Activated naive CD8-positive, alpha-beta T cell treated with anti-CD3 and anti-CD28 coated beads, Interleukin-2, amount 50 U/mL, for 24 hours (primary cell): ENCODE measurements at regions not wholly inside any gene's neighbourhood (a gene's known extent, or its start where the extent isn't known, plus 50 kb on each side); places are given as distances from the start of the nearest gene placed in this dataset.

Experiments
- ATAC-seq: fragments of 150-1000 bp; cut with Tn5 transposase; one replicate; pipeline ENCODE4 v1.10.0; 2021
- DNase-seq: peaks from one replicate; pipeline ENCODE4 v3.0.0; 2021
- H3K27ac Mint-ChIP-seq: one replicate; pipeline ENCODE4 v1.8.0; 2021; ENCODE audit warnings: mild to moderate bottlenecking, mixed read lengths
- H3K27me3 Mint-ChIP-seq: one replicate; pipeline ENCODE4 v1.8.0; 2021; ENCODE audit warnings: mixed read lengths
- H3K36me3 Mint-ChIP-seq: one replicate; pipeline ENCODE4 v1.8.0; 2021; ENCODE audit warnings: low read depth, mixed read lengths
- H3K4me1 Mint-ChIP-seq: one replicate; pipeline ENCODE4 v1.8.0; 2021; ENCODE audit warnings: mixed read lengths
- H3K4me3 Mint-ChIP-seq: one replicate; pipeline ENCODE4 v1.8.0; 2021; ENCODE audit warnings: mild to moderate bottlenecking, moderate library complexity, mixed read lengths
- H3K9me3 Mint-ChIP-seq: one replicate; pipeline ENCODE4 v1.8.0; 2021; ENCODE audit warnings: mixed read lengths

DNA sequence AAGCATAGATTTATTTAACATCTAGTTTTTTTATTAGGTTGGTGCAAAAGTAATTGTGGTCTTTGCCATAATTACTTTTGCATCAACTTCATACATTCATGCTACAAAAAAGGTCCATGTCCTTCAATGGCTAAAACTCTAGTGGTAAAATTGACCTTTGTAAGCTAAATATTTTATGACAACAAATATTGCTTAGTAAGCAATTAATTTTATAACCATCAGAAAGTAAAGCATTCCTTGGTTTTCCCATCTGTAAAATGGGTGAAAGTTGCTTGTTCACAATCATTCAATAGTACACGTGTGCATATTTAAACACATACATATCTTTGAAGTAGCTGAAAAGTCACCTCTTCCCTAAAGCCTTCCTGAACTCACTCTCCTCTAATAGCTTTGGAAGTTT is 789.6 kb downstream of the CDH8 start:
- Mint-ChIP-seq H3K4me3 (no peak overlapping the region), H3K27me3 (no peaks in the 10 kb centered on the region), H3K27ac (no peak overlapping the region), H3K9me3 (peaks cover 18% of the 10 kb centered on the region), H3K4me1 (no peaks in the 10 kb centered on the region), H3K36me3 (no peaks in the 10 kb centered on the region)
- DNase-seq (no peak), ATAC-seq (no peak)

DNA sequence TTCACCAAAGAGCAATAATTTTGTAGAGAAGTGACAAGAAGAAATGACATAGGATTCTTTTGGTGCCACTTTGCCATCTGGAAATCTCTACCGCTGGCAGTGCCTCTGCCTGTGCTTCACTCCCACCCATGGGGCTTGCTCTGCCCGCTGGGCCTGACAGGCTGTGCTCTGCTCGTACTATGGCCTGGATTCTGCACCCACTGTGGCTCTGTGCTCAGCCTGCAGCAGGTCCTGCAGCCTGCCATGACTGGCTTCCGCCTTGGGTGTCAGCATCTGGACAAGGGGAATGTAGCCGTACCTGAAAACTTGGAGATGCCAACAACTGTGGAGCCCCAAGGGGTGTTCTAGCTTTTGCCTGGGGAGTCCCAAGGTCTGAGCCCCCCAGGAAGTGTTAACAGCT is 792.3 kb downstream of the CDH8 start:
- Mint-ChIP-seq H3K36me3 (no peaks in the 10 kb centered on the region), H3K4me1 (no peaks in the 10 kb centered on the region), H3K27me3 (no peaks in the 10 kb centered on the region), H3K27ac (no peak overlapping the region), H3K9me3 (peaks cover 15% of the 10 kb centered on the region), H3K4me3 (no peak overlapping the region)
- ATAC-seq (no peak), DNase-seq (no peak)

DNA sequence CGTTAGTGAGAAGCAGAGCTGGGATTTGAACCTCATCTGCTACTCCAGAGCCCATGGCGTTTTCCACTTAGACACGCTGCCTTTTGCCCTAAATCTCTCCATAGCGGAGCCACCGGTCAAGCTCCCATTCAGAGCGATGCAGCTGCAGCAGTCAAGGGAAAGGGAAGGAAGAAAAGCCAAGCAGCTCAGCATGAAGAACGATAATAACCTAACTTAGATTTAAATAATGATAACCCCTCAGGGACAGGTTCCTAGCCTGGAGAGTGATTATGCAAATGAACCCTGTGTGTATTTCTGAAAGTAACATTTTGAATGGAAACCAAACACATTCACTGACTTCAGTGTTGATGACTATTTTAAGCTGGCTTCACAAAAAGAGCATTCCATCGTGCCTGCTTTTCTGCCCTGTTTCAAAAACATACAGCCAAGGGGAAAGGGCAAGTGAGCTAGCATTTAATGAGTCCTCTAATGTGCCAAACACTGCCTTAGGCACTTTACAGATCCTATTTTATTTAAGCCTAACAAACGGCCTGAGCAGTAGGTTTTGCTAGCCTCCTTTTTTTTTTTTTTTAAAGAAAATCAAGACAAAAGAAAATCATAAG is 798.3 kb downstream of the CDH8 start:
- no peak for ATAC-seq

DNA sequence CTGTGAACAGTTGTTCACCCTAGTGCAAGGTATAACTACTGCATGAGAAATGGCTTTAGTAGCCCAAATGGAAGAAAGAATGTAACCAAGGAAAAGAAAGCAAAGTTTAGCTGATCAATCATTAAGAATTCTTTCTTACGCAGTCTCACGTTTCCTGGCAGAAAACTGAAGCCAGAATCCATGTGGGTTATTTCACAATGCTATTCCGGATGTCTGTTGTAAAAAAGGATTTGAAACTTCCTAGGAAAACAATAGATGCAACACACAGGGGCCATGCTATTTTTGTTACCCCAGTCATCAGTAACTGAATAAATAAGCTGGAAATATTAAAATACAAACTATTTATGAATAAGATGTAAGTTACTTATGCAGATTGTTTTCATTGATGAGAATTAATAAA is 802.5 kb downstream of the CDH8 start:
- ATAC-seq (no peak), DNase-seq (no peak)
- Mint-ChIP-seq H3K27ac (no peak overlapping the region), H3K27me3 (no peaks in the 10 kb centered on the region), H3K36me3 (no peaks in the 10 kb centered on the region), H3K4me1 (no peaks in the 10 kb centered on the region), H3K4me3 (no peak overlapping the region), H3K9me3 (peaks cover 8% of the 10 kb centered on the region)

More for the DNA sequence above, 798.3 kb downstream of the CDH8 start:
- no peak overlapping the region for H3K27ac Mint-ChIP-seq
- no peaks in the 10 kb centered on the region for H3K4me1 Mint-ChIP-seq
- no peaks in the 10 kb centered on the region for H3K27me3 Mint-ChIP-seq
- no peak overlapping the region for H3K4me3 Mint-ChIP-seq
- DNase-seq, result no peak
- peaks cover 12% of the 10 kb centered on the region for H3K9me3 Mint-ChIP-seq
- H3K36me3 Mint-ChIP-seq, result no peaks in the 10 kb centered on the region

DNA sequence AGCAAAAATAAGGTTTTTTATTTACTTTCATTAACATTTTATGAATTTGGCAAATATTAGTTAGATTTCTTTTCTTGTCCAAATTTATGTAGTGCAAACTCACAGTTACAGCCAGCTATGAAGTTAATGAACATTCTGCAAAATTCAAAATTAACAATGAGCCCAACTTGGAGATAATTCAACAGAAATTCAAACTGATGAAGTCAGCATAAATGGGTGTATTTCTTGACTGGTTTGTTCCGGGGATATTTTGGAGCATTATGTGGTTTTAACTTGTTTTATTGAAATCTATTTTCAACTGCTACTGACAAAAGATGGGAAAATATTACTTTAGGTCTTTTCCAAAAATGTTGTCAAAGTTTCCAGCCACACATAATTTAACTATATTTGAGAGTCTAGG is 807.9 kb downstream of the CDH8 start:
- H3K36me3 Mint-ChIP-seq, result no peaks in the 10 kb centered on the region
- H3K4me1 Mint-ChIP-seq, result no peaks in the 10 kb centered on the region
- no peaks in the 10 kb centered on the region for H3K9me3 Mint-ChIP-seq
- H3K4me3 Mint-ChIP-seq, result no peak overlapping the region
- no peak for ATAC-seq
- H3K27ac Mint-ChIP-seq, result no peak overlapping the region
- no peaks in the 10 kb centered on the region for H3K27me3 Mint-ChIP-seq
- no peak for DNase-seq

DNA sequence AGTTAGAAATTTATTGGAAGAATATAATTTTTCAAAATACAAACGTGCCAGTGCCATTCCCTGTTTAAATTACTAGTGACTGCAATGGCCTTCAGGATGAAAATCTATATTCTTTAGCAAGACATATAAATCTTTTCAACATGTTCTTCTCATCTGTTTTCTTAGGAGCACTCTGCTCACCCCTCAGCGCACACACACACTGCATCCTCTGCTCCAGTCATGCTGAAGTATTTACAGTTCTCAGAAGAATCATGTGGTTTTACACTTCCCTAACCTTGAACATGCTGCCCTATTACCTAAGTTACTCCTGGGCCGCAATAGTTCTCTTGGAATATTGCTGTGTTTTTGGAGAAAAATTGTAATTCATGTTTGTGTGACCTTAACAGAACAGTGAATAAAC is 820.6 kb downstream of the CDH8 start:
- DNase-seq (no peak), ATAC-seq (no peak)
- H3K27me3 Mint-ChIP-seq, result no peaks in the 10 kb centered on the region
- H3K4me1 Mint-ChIP-seq, result no peaks in the 10 kb centered on the region
- no peaks in the 10 kb centered on the region for H3K36me3 Mint-ChIP-seq
- no peak overlapping the region for H3K4me3 Mint-ChIP-seq
- H3K9me3 Mint-ChIP-seq, result peaks cover 10% of the 10 kb centered on the region
- no peak overlapping the region for H3K27ac Mint-ChIP-seq

DNA sequence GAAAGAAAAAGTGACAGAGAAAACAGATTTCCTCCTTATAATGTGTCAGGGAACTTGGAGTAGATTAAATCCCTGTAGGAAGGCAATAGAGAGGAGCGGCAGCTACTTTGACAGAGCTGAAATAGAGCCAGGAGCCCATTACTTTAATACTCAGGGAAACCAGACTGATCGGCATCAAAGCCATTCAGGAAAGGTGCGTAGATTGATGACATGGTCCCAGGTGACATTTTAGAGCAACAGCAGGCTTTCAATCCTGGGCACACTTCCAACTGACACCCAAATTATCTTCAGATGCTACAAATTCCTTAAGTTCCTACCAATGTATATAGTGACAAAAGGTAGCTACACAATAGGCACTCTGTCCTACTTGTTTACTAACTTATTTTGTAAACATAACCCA is 821.5 kb downstream of the CDH8 start:
- Mint-ChIP-seq H3K27me3 (no peaks in the 10 kb centered on the region), H3K4me3 (no peak overlapping the region), H3K9me3 (peaks cover 10% of the 10 kb centered on the region), H3K36me3 (no peaks in the 10 kb centered on the region), H3K4me1 (no peaks in the 10 kb centered on the region), H3K27ac (no peak overlapping the region)
- DNase-seq, result no peak
- ATAC-seq, result no peak

DNA sequence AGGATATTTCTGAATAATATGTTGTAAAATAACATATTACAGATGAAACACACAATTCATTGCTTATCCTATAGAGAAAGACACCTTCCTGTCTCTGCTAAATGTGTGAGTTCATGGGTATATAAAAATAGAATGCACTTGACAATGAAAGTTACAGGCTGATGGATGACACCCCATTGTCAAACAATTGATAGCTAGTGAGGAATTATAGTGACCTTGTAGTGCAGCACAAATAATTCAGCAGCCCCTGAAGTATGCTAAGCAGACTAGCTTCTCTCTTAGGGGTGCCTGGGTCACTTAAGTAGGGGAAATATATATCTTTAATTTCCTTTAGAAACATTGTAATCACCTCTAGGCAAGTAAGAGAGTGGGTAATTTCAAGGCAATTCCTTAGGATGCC is 826.2 kb downstream of the CDH8 start:
- Mint-ChIP-seq H3K4me1 (no peaks in the 10 kb centered on the region), H3K36me3 (no peaks in the 10 kb centered on the region), H3K9me3 (peaks cover 24% of the 10 kb centered on the region), H3K27me3 (no peaks in the 10 kb centered on the region), H3K4me3 (no peak overlapping the region), H3K27ac (no peak overlapping the region)
- DNase-seq (no peak), ATAC-seq (no peak)

DNA sequence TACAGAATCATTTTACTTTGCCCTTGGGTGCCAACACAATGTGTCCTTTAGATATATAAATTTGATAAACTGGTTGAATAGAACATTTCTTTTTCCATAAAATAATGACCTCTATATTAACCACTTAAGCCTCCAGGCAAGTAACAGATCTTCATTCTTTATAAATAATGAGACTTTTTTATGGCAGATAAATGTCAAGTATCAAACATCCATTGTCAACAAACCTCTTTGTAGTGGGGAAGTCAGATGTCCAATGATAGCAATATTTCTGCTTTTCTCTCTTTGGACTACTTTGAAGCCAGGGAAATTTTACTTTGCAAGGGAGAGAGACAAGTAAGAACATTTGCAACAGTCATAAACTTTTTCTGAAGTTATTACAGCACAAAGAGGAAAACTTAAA is 841.2 kb downstream of the CDH8 start:
- Mint-ChIP-seq H3K9me3 (peaks cover 15% of the 10 kb centered on the region), H3K27ac (no peak overlapping the region), H3K36me3 (no peaks in the 10 kb centered on the region), H3K27me3 (no peaks in the 10 kb centered on the region), H3K4me1 (no peaks in the 10 kb centered on the region), H3K4me3 (no peak overlapping the region)
- no peak for DNase-seq
- ATAC-seq, result no peak

DNA sequence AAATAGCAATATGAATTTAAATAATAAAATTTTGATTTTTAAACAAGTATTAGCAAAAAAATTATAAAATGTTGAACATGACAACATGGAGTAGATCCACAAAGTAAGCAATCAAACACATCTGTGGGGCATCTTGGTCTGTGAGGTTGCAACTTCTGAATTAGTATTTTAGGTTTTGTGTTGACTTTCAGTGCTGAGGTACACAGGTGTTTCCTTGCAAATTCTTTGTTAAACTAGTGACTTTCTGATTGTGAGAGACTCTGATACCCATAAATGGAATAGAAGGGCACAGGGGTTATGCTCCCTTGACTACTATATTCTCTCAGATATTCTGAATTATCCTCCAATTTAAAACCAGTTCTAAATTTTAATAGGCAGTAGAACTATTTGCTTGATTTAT is 841.7 kb downstream of the CDH8 start:
- H3K27me3 Mint-ChIP-seq, result no peaks in the 10 kb centered on the region
- no peaks in the 10 kb centered on the region for H3K36me3 Mint-ChIP-seq
- no peak overlapping the region for H3K4me3 Mint-ChIP-seq
- DNase-seq (no peak), ATAC-seq (no peak)
- H3K4me1 Mint-ChIP-seq, result no peaks in the 10 kb centered on the region
- H3K9me3 Mint-ChIP-seq, result peaks cover 15% of the 10 kb centered on the region
- H3K27ac Mint-ChIP-seq, result no peak overlapping the region

DNA sequence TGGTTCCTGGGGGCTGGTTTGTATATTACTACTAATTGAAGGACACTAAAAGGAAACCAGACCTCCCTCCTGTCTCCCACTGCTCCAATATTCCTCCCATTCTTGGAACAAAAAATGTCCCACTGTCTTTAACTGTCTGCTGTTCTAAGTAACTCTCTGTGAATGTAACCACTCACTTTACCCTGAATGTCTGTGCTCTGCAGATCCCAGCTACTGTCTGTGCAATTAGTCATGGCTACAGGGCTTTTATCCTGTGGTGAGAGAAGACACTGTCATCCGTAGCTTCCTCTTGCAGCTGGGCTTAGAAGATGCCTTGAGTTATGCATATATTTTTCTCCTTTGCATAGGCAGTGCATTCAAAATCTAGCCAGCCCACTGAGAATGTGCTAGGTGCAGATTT is 853.8 kb downstream of the CDH8 start:
- Mint-ChIP-seq H3K4me1 (no peaks in the 10 kb centered on the region), H3K4me3 (no peak overlapping the region), H3K36me3 (no peaks in the 10 kb centered on the region), H3K27ac (no peak overlapping the region), H3K27me3 (no peaks in the 10 kb centered on the region), H3K9me3 (peaks cover 18% of the 10 kb centered on the region)
- DNase-seq, result no peak
- ATAC-seq, result no peak

DNA sequence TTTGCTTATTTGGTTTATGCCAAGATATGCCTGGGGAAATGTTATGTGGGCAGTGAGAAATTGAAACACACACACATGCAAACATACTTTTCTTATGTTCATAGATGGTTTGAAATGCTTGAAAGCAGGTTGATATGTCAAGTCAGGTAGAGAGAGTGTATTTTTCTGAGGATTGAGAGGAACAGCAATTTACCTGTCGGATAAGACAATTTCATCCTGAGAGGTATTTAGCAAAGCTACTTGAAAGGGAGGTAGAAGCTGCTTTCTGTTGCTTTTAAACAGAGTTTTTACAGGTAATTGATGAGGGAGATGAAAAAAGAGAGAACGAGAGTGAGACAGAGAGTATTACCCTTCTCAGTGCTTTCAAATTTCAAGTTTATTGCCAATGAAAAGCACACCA is 854.3 kb downstream of the CDH8 start:
- ATAC-seq, result no peak
- H3K27ac Mint-ChIP-seq, result no peak overlapping the region
- peaks cover 22% of the 10 kb centered on the region for H3K9me3 Mint-ChIP-seq
- H3K36me3 Mint-ChIP-seq, result no peaks in the 10 kb centered on the region
- no peak overlapping the region for H3K4me3 Mint-ChIP-seq
- no peaks in the 10 kb centered on the region for H3K4me1 Mint-ChIP-seq
- no peak for DNase-seq
- no peaks in the 10 kb centered on the region for H3K27me3 Mint-ChIP-seq

DNA sequence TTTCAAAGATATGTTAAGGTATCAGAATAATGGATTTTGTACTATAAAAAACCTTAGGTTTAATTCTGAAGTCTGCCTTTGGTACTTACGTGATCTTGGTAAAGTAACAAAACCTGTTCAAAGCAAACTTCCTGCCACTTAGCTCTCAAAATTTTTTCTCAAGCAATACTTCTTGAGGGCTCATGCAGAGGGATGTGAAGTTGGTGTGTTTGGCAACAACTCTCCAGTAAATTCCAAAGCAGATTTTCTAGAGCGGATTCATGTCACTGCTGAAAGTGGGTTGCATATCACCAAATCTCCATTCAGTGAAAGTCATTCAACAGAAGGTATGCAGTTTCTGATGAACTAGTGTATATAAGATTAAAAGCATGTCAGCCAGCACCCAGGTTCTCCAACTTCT is 856.7 kb downstream of the CDH8 start:
- DNase-seq (no peak), ATAC-seq (no peak)
- no peak overlapping the region for H3K27ac Mint-ChIP-seq
- no peak overlapping the region for H3K4me3 Mint-ChIP-seq
- no peaks in the 10 kb centered on the region for H3K36me3 Mint-ChIP-seq
- peaks cover 35% of the 10 kb centered on the region for H3K9me3 Mint-ChIP-seq
- H3K27me3 Mint-ChIP-seq, result no peaks in the 10 kb centered on the region
- no peaks in the 10 kb centered on the region for H3K4me1 Mint-ChIP-seq

DNA sequence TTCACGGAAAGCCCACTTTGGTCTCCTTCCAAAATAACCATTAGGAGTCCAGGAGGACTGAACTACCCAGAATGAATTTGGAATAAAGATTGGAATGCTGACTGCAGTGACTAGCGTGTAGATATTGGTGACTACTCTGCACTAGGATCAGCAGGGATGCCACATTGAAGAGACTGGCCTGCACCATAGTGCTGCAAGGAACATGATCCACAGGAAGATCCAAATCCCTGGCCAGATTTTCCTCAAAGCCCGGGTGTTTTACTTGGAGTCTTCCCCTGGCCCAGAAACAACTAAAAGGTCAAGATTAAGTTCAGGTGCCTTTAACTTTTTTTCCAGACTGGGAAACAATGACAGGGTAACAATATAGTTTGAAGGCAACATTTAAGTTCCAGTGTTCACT is 870.4 kb downstream of the CDH8 start:
- no peaks in the 10 kb centered on the region for H3K27me3 Mint-ChIP-seq
- peaks cover 23% of the 10 kb centered on the region for H3K9me3 Mint-ChIP-seq
- ATAC-seq, result no peak
- H3K36me3 Mint-ChIP-seq, result no peaks in the 10 kb centered on the region
- H3K27ac Mint-ChIP-seq, result no peak overlapping the region
- no peak for DNase-seq
- no peak overlapping the region for H3K4me3 Mint-ChIP-seq
- no peaks in the 10 kb centered on the region for H3K4me1 Mint-ChIP-seq

DNA sequence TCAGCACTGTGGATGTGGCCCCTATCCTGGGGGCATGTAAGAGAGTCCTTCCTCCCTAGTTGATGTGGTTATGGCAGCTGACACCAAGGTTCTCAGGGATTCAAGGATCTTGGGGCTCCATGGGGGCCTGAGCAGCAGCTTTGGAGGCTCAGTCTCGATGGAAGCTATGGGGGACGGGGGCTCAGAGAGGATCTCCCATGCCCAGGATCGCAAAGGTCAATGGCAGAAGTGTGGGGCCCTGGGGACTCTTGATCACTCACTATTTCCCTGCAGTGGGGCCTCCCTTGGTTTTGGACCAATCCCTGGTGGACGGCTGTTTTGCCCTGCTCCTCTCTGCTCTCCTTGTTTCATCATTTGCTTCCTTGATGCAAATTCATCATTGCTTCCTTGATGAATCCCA is 885.9 kb downstream of the CDH8 start:
- ATAC-seq (no peak), DNase-seq (no peak)
- no peaks in the 10 kb centered on the region for H3K4me1 Mint-ChIP-seq
- H3K4me3 Mint-ChIP-seq, result no peak overlapping the region
- no peaks in the 10 kb centered on the region for H3K36me3 Mint-ChIP-seq
- H3K27ac Mint-ChIP-seq, result no peak overlapping the region
- H3K27me3 Mint-ChIP-seq, result no peaks in the 10 kb centered on the region
- peaks cover 21% of the 10 kb centered on the region for H3K9me3 Mint-ChIP-seq

DNA sequence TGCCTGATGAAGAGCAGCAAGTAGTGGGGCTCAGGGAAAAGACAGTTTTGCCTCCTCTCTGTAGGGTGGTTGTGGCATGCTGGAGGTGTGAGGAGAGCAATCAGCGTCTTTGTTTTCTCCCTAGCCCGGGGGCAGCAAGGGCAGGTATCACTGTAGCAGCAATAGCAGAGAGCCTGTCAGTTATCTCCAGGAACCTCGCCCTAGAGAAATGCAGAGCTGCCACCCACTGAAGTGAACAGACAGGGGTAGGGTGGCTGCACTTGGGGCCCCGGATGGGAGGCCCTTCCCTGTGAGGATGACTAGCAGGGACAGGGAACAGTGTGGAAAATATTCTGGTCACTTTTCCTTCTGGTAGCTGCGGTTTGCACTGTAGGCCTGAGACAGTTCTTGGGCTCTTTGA is 886.5 kb downstream of the CDH8 start:
- DNase-seq (no peak), ATAC-seq (no peak)
- Mint-ChIP-seq H3K27ac (no peak overlapping the region), H3K9me3 (peaks cover 21% of the 10 kb centered on the region), H3K4me3 (no peak overlapping the region), H3K4me1 (no peaks in the 10 kb centered on the region), H3K27me3 (no peaks in the 10 kb centered on the region), H3K36me3 (no peaks in the 10 kb centered on the region)
